MCF 10A (cell line): ENCODE measurements at regions not wholly inside any gene's neighbourhood (a gene's known extent, or its start where the extent isn't known, plus 50 kb on each side); places are given as distances from the start of the nearest gene placed in this dataset.
A peak's percentile ranks its signal among the peaks of the same experiment; 100 is the strongest.

Source experiments
- BruUV-seq: library from RNA; stranded (reverse); fragments of 400-500 nt; replicated peaks from 2 replicates; lab custom pipeline; 2021; lab: Mats Ljungman, UMichigan
- CTCF ChIA-PET: fragments of 300-600 bp; sonication (Branson Sonifier 250); formaldehyde crosslinking; extraction: SDS; loops from one replicate; lab custom pipeline; 2021; ENCODE audit warnings: antibody characterized with exemption, inconsistent platforms; lab: Yijun Ruan, JAX
- POLR2A ChIA-PET: fragments of 300-600, 350-650 bp; sonication (Branson Sonifier 250); formaldehyde crosslinking; extraction: SDS; loops from one replicate; lab custom pipeline; 2020; ENCODE audit warnings: antibody characterized with exemption, inconsistent platforms; lab: Yijun Ruan, JAX
- DNase-seq: peaks from one replicate; pipeline ENCODE4 v3.0.0-alpha.2; 2018; ENCODE audit not compliant: unreplicated experiment
- H3K27ac Mint-ChIP-seq: one replicate; pipeline ENCODE4 v1.8.0; 2022; ENCODE audit warnings: mild to moderate bottlenecking, low read depth, mixed read lengths; ENCODE audit not compliant: unreplicated experiment
- H3K27me3 Mint-ChIP-seq: one replicate; pipeline ENCODE4 v1.8.0; 2022; ENCODE audit warnings: mixed read lengths; ENCODE audit not compliant: insufficient read depth, unreplicated experiment
- H3K36me3 Mint-ChIP-seq: one replicate; pipeline ENCODE4 v1.8.0; 2022; ENCODE audit warnings: mild to moderate bottlenecking, moderate library complexity, mixed read lengths; ENCODE audit not compliant: insufficient read depth, unreplicated experiment
- H3K4me1 Mint-ChIP-seq: one replicate; pipeline ENCODE4 v1.8.0; 2022; ENCODE audit warnings: mixed read lengths; ENCODE audit not compliant: insufficient read depth, unreplicated experiment
- H3K4me3 Mint-ChIP-seq: one replicate; pipeline ENCODE4 v1.8.0; 2022; ENCODE audit warnings: mild to moderate bottlenecking, moderate library complexity, mixed read lengths; ENCODE audit not compliant: unreplicated experiment
- H3K9me3 Mint-ChIP-seq: one replicate; pipeline ENCODE4 v1.8.0; 2022; ENCODE audit warnings: mixed read lengths; ENCODE audit not compliant: unreplicated experiment
- intact Hi-C: fragments of 100-400 bp; cut with micrococcal nuclease; formaldehyde crosslinking; loops from 2 replicates; pipeline ENCODE4 v1.14.1; 2022
- TF ChIP-seq, protein P1 (sequence below): fragments of 200-600 bp; IDR thresholded peaks from one replicate; pipeline ENCODE4 v1.8.0; 2022; ENCODE audit warnings: antibody characterized with exemption, mild to moderate bottlenecking; ENCODE audit not compliant: unreplicated experiment

DNA sequence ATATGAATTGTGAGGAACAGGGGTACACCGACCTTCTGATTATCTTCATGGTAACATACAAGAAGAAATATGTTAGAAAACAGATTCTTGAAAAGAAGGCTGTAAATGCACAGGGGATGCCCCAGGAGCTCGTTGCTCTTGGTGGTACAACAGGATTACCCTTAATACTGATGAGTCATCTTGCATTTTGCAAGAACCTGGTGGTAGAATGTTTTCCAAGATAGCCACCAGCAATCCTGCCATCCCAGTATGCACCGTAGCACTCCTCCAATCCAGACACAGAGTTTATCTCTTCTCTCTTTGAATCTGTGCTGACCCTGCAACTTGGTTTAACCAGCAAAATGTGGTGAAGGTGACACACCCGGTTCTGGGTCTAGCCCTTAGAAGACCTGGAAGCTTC is 238.3 kb downstream of the EN1 start:
- peak; percentile 58 for DNase-seq
- H3K36me3 Mint-ChIP-seq, result no peaks in the 10 kb centered on the region
- peaks cover 15% of the 10 kb centered on the region for H3K27me3 Mint-ChIP-seq
- intact Hi-C loops, result no loop called here
- no peak overlapping the region for H3K27ac Mint-ChIP-seq
- no TSS peak for BruUV-seq
- H3K4me3 Mint-ChIP-seq, result no peak overlapping the region
- POLR2A ChIA-PET, result no interaction called here
- no peaks in the 10 kb centered on the region for H3K9me3 Mint-ChIP-seq
- H3K4me1 Mint-ChIP-seq, result no peaks in the 10 kb centered on the region
- CTCF ChIA-PET, result interaction anchor here (0.7 to 1.0 kb wide), 3 partner anchors 246 to 610 kb away, joined by 4 read pairs; no protein-coding TSS in a partner anchor
- TF ChIP-seq, protein P1, sequence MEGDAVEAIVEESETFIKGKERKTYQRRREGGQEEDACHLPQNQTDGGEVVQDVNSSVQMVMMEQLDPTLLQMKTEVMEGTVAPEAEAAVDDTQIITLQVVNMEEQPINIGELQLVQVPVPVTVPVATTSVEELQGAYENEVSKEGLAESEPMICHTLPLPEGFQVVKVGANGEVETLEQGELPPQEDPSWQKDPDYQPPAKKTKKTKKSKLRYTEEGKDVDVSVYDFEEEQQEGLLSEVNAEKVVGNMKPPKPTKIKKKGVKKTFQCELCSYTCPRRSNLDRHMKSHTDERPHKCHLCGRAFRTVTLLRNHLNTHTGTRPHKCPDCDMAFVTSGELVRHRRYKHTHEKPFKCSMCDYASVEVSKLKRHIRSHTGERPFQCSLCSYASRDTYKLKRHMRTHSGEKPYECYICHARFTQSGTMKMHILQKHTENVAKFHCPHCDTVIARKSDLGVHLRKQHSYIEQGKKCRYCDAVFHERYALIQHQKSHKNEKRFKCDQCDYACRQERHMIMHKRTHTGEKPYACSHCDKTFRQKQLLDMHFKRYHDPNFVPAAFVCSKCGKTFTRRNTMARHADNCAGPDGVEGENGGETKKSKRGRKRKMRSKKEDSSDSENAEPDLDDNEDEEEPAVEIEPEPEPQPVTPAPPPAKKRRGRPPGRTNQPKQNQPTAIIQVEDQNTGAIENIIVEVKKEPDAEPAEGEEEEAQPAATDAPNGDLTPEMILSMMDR, result no peak

DNA sequence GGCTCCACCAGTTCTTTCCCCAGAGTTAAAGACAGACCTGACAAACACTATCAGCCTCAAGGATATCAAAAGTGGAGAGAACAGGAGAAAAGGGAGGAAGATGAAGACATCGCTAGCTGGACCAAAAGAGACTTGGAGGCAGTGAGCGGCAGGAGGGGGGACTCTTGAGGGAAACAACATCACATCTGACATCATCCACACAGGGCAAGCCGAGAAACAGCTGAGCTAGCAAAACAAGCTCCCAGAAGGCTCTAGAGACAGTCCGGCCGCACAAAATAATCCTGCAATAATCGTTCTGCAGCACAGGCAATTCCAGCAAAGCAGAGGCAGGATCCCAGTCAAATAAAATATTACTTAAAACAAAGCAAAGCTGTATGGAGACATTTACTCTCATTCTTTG is 239.8 kb downstream of the EN1 start:
- Mint-ChIP-seq H3K27me3 (peaks cover 19% of the 10 kb centered on the region), H3K9me3 (no peaks in the 10 kb centered on the region), H3K36me3 (no peaks in the 10 kb centered on the region), H3K4me3 (no peak overlapping the region), H3K4me1 (no peaks in the 10 kb centered on the region), H3K27ac (no peak overlapping the region)
- POLR2A ChIA-PET, result no interaction called here
- TF ChIP-seq, protein P1, result no peak
- no TSS peak for BruUV-seq
- intact Hi-C loops, result no loop called here
- CTCF ChIA-PET, result no interaction called here
- no peak for DNase-seq

DNA sequence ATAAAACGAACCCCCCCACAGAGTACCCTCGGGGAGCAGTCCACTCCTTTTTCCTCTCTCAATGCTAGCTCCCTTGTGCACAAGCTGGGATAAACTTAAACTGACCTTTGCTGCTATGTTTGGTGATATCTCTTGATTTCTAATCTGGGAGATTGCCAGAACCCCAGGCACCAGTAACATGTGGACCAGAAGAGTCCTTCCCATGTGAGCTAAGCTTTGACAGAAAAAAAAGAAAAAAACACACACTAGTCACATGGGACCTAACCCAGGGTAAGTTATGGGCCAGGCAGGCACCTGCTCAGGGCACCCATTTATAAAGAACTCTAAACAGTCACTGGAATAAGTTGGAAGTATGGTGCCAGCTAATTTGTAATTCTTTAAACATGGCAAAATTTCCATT is 242.6 kb downstream of the EN1 start:
- DNase-seq, result no peak
- Mint-ChIP-seq H3K4me1 (no peaks in the 10 kb centered on the region), H3K27me3 (peaks cover 19% of the 10 kb centered on the region), H3K27ac (no peak overlapping the region), H3K36me3 (no peaks in the 10 kb centered on the region), H3K9me3 (no peaks in the 10 kb centered on the region), H3K4me3 (no peak overlapping the region)
- ChIA-PET POLR2A (no interaction called here), CTCF (interaction anchor here (0.6 kb wide), 2 partner anchors 37 to 162 kb away, joined by 3 to 5 read pairs; no protein-coding TSS in a partner anchor)
- TF ChIP-seq, protein P1, result no peak
- BruUV-seq, result no TSS peak
- intact Hi-C loops, result no loop called here

DNA sequence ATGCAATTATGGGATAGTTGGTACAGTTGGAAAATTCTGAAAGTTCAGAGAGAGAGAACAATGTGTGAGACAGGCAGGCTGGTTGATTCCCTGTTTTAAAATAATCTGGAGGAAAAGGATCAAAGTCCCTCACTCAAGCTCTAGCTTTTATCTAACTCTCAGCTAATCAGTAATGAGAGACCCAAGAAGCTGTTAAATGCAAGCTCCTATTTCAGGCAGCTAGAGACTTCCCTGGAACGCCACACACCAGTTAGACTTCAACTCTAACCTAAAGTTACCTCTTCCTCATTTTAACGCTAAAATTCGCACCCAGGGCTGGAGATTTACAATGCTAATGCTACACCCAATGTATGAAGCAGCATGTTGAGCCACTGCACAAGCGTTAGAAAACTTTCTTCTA is 243.1 kb downstream of the EN1 start:
- Mint-ChIP-seq H3K9me3 (no peaks in the 10 kb centered on the region), H3K36me3 (no peaks in the 10 kb centered on the region), H3K27me3 (peaks cover 19% of the 10 kb centered on the region), H3K27ac (no peak overlapping the region), H3K4me3 (no peak overlapping the region), H3K4me1 (no peaks in the 10 kb centered on the region)
- CTCF ChIA-PET, result interaction anchor here (0.6 kb wide), 2 partner anchors 162 to 427 kb away, joined by 3 read pairs; no protein-coding TSS in a partner anchor
- intact Hi-C loops, result no loop called here
- DNase-seq, result no peak
- no TSS peak for BruUV-seq
- TF ChIP-seq, protein P1, result no peak
- POLR2A ChIA-PET, result interaction anchor here (1.0 kb wide), 1 partner anchor 196 kb away, joined by 3 read pairs; no protein-coding TSS in a partner anchor
